ENCODE measurements at regions not wholly inside any gene's neighbourhood (a gene's known extent, or its start where the extent isn't known, plus 50 kb on each side); places are given as distances from the start of the nearest gene placed in this dataset.
"Not testable (repeated sequence)": the region's sequence is repeated elsewhere in the genome, so short reads cannot be mapped to it uniquely, and the experiment has no call there.

DNA sequence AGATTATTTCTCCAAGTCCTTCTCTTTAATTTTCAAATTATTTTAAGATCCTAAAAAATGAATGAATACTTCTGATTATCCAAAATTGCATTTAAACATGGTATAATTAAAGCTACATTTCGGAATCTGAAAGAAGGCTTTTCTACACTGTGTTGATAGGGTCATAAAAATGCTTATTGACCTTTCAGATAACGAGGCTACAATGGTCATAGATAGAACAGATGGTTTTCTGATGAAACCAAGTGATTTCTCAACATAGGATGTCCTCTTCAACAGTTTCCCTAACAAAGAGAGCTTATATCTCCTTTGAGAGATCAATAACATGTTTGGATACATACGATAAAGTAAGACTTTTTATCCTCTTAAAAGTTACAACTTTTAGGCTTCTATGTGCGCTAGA lies 201.1 kb downstream of the PTH2R start:
- TF ChIP-seq, protein P1, sequence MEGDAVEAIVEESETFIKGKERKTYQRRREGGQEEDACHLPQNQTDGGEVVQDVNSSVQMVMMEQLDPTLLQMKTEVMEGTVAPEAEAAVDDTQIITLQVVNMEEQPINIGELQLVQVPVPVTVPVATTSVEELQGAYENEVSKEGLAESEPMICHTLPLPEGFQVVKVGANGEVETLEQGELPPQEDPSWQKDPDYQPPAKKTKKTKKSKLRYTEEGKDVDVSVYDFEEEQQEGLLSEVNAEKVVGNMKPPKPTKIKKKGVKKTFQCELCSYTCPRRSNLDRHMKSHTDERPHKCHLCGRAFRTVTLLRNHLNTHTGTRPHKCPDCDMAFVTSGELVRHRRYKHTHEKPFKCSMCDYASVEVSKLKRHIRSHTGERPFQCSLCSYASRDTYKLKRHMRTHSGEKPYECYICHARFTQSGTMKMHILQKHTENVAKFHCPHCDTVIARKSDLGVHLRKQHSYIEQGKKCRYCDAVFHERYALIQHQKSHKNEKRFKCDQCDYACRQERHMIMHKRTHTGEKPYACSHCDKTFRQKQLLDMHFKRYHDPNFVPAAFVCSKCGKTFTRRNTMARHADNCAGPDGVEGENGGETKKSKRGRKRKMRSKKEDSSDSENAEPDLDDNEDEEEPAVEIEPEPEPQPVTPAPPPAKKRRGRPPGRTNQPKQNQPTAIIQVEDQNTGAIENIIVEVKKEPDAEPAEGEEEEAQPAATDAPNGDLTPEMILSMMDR (IDR thresholded peaks at IDR 0.05; ENCODE audit: low read depth, low read length, missing control alignments), result no peak
- no peak for DNase-seq (ENCODE audit: extremely low read depth, low read depth)
- no peak overlapping the region for H3K4me3 ChIP-seq (replicated peaks; ENCODE audit: low read depth, low read length)

DNA sequence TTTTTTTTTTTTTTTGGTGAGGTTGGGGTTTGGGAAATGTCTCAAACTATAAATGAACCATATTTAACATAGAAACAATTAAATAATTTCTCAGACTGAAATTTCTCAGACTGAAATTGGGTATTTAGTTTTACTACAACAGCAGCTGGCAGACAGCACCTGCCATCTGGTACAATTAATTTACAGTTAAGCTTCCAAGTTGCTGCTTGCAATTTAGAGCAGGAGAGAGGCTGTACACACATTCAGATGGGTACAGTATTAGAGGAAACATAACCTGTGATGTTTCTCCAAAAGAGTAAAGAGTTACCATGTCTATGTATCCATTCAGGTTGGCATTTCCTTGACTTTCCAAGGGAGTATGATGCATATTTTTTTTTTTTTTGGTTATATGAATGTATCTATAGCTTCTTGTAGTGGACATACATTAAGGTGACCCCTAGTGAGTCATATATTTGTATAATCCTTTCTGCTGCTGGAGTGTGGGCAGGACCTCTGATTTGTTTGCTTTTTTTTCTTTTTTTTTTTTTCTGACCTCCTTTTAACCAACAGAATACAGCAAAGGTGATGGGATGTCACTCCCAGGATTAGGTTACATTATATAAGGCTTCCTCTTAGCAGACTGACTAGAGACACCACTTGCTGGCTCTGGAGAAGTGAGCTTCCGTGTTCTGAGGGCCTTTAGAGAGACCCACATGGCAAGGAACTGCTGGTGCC lies 201.7 kb downstream of the PTH2R start:
- TF ChIP-seq, protein P1 (IDR thresholded peaks at IDR 0.05; ENCODE audit: low read depth, low read length, missing control alignments), result no peak
- H3K4me3 ChIP-seq (replicated peaks; ENCODE audit: low read depth, low read length), result no peak overlapping the region
- no peak for DNase-seq (ENCODE audit: extremely low read depth, low read depth)

DNA sequence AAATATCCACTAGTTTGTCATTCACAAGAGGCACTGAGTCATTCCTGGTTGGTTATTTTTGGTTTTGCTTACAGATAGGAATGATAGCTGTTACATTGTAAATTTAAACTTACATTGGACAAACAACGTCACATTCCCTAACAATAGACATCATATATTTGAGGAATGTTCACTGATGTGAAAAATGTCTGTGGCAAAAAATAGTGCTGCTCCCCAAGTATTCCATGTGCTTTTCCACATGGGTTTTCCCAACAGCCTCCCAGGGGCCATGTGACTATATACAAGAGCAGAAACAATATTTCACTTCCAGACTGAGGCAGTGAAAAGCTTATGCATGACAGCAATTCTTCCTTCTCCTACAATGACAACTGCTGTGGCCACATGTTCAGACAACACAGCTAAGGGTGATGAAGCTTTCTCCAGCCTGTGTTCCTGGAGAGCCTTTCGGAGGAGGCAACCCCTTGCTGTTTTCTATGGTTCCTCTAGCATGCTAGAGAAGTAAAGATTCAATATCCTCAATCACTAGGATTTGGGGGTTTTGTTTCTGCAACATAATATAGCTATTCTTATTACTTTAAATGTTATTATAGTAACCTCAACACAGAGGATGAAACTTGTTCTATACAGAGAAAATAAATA lies 202.7 kb downstream of the PTH2R start:
- H3K4me3 ChIP-seq (replicated peaks; ENCODE audit: low read depth, low read length), result no peak overlapping the region
- no peak for DNase-seq (ENCODE audit: extremely low read depth, low read depth)
- TF ChIP-seq, protein P1 (IDR thresholded peaks at IDR 0.05; ENCODE audit: low read depth, low read length, missing control alignments), result no peak

DNA sequence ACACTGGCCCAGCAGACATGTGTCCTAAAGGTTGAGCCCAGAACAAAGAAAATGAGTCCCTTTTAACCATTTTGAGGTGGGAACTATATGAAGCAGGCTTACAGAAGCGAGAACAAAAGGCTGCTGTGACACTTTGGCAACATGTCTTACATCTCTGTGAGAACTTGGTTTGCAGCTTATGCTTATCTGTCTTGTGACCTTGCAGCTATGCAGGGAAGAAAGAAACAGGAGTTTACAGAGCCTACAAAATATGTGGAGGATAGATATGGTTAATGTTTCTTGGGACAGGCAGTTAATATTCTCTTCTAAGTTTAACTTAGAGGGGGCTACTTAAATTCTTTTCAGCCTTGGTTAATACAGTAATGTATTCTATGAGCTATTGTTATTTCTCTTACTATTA lies 209.1 kb downstream of the PTH2R start:
- H3K4me3 ChIP-seq (replicated peaks; ENCODE audit: low read depth, low read length); DNase-seq (ENCODE audit: extremely low read depth, low read depth): not testable (repeated sequence)

DNA sequence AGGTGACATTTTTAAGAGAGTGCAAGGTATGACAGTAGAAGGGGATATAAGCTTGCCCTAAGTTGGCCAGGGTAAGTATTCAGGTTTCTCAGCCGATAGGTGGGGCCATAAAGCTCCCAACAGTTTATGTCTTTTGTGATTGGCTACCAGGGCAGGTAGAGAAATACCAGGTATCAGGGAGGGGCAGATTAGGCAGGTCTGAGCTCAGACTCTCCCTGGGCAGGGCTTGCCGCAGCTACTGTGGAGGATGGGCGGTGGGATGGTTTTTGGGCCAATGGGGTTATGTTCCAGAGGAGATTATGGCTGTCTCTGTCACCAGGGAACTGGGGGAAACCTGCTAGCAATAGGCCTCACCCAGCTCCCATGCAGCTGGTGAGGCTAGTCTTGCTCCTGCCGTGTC lies 211.6 kb downstream of the PTH2R start:
- TF ChIP-seq, protein P1 (IDR thresholded peaks at IDR 0.05; ENCODE audit: low read depth, low read length, missing control alignments), result no peak
- no peak for DNase-seq (ENCODE audit: extremely low read depth, low read depth)
- no peak overlapping the region for H3K4me3 ChIP-seq (replicated peaks; ENCODE audit: low read depth, low read length)

DNA sequence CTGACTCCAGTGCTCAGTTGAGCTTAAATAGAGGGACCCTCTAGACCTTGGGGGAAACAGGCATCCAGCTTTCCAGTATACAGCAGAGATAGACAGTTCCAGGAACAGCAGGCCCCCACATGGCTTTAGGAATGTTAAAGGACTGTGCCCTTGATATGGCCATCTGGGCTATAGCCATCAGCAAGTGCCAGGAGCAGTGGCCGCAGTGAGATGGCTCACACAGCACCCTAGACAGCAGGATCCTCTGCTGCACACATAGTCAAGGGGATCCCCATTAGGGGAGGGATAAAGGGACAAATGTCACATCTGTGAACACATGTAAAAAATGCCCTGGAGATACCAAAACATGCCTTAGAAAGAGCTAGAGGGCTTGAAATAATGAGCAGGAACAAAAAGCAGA lies 213.4 kb downstream of the PTH2R start:
- no peak for DNase-seq (ENCODE audit: extremely low read depth, low read depth)
- TF ChIP-seq, protein P1 (IDR thresholded peaks at IDR 0.05; ENCODE audit: low read depth, low read length, missing control alignments), result no peak
- no peak overlapping the region for H3K4me3 ChIP-seq (replicated peaks; ENCODE audit: low read depth, low read length)

DNA sequence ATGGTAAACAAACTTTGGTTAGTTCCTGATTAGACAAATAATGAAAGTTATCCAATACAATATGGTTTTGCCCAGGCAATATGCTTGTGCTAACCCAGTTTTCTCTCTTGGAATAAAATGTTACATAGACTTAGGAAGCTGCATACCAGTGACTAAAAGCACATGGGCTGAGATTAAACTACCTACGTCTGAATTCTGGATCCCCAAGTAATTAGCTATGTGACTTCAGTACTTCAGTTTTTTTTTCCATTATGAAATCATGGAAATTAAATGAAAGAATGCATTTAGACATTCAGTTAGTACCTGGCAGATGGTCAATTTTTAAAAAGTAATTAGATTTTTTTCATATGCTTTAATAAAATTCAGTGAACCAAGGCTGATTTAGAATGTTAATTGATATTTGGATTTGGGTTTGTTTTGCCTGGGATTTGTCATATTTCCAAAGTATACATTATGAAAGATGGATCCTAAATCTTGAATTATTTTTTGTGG lies 213.9 kb downstream of the PTH2R start:
- DNase-seq (ENCODE audit: extremely low read depth, low read depth), result no peak
- no peak overlapping the region for H3K4me3 ChIP-seq (replicated peaks; ENCODE audit: low read depth, low read length)
- TF ChIP-seq, protein P1 (IDR thresholded peaks at IDR 0.05; ENCODE audit: low read depth, low read length, missing control alignments), result no peak
